GM18499 (cell line): ENCODE measurements at regions not wholly inside any gene's neighbourhood (a gene's known extent, or its start where the extent isn't known, plus 50 kb on each side); places are given as distances from the start of the nearest gene placed in this dataset.
"Not testable (repeated sequence)": the region's sequence is repeated elsewhere in the genome, so short reads cannot be mapped to it uniquely, and the experiment has no call there.

Experiments
- ATAC-seq: cut with Tn5 transposase; IDR thresholded peaks from one replicate; pipeline ENCODE4 v1.9.1; 2021; ENCODE audit warnings: moderate number of reproducible peaks; ENCODE audit not compliant: insufficient read depth, unreplicated experiment

DNA sequence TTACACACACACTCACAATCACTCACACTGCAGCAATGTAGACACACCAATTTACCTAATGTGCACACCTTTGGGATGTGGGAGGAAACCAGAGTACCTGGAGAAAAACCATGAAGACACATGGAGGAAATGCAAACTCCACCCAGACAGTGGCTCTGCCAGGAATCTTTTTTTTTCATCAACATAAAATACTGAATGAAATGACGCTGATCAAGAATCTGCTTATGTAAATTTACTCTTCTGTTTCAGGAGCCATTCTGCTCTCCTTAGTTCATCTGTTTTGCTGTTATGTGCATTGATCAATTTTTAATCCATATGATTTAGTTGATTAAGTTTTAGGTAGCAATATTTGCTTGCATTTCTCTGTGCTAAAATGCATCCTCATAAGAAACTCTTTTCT, 414.2 kb upstream of the CCDC54 start:
- no peak for ATAC-seq

- ATAC-seq, result no peak
Measured at GRCh38 chr3:106963442-106963841, 413.8 kb upstream of the CCDC54 start.

DNA sequence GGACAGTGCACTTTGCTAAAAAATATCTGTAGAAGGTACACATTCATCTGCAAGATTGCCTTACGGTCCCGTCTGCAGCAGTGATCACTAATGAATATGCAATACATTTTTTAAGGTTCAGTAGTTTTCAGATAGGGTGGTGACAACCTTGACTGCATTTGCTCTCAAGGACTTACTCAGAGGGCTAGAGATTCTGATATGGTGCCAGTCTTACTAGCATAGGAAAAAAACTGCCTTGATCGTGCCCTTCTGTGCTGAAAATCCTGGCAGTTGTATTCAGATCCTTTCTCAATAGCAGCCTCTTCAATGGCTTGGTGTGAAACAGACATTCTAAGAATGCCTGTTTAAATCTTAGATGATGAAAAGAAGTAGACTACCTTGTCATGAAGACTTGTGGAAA, 411.9 kb upstream of the CCDC54 start:
- no peak for ATAC-seq

DNA sequence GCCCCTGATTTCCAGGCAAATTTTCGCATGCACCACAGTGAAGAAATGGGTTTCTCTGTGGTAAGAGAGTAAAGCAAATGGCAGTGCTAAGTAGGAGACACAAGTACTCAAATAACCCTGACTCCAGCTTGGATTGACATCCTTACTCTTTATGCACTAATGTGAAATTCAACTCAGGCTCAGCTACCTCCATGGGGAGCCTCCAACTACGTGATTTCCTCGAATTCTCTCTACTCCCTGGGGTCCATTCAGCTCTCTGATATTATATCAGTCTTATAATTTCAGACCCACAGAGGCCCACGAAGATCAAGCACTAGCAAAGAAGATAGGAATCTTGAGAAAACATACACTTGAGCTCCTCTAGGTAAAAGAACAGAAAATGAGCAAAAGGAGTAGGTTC, 407.6 kb upstream of the CCDC54 start:
- ATAC-seq, result no peak

DNA sequence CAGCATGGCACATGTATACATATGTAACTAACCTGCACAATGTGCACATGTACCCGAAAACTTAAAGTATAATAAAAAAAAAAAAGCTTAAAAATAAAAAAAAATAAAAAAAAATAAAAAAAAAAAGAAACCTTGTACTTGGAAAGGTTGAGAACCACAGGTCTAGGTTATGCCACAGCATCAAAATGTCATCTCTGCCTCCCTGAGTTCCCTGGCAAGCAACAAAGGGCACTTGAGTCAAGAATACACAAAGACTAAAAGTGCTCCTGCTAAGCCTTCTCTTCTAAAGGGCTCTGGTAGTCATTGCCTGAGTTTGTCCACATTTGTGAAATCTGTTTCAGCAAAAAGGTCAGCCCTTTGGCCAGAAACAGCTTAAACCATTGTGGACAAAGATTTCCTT, 395.8 kb upstream of the CCDC54 start:
- ATAC-seq, result no peak

DNA sequence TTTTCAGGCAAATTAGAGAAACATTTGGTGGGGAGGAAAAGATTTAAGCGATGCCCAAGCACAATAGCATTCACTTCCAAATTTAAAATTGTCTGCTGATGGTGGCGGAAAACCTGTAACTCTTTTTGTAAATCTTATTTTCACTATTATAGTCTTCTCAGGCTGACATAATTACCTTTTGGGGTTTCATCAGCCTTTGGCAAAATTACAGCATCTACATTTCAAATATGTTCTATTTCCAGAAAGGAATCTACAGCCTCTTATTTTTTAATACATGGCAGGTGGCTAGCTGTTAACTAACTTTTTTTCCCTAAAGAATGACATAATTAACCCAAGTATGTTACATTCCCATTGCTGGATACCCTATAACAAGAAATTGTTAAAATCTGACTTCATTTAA, 391.5 kb upstream of the CCDC54 start:
- no peak for ATAC-seq

DNA sequence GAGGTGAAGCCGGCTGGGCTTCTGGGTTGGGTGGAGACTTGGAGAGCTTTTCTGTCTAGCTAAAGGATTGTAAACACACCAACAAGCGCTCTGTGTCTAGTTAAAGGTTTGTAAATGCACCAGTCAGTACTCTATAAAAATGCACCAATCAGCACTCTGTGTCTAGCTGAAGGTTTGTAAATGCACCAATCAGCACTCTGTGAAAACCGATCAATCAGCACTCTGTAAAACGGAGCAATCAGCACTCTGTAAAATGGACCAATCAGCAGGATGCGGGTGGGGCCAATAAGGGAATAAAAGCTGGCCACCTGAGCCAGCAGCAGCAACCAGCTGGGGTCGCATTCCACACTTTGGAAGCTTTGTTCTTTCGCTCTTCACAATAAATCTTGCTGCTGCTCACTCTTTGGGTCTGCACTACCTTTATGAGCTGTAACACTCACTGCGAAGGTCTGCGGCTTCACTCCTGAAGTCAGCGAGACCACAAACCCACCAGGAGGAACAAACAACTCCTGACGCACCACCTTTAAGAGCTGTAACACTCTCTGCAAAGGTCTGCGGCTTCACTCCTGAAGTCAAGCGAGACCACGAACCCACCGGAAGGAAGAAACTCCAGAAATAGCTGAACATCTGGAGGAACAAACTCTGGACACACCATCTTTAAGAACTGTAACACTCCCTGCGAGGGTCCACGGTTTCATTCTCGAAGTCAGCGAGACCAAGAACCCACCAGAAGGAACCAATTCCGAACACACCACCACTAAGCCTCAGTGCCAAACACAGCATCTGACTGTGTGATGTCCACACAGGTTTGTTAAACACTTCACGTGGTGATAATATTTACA, 378.2 kb upstream of the CCDC54 start:
- not testable (repeated sequence) for ATAC-seq

GRCh38 chr3:107001635-107002034, 375.6 kb upstream of the CCDC54 start:
- no peak for ATAC-seq

DNA sequence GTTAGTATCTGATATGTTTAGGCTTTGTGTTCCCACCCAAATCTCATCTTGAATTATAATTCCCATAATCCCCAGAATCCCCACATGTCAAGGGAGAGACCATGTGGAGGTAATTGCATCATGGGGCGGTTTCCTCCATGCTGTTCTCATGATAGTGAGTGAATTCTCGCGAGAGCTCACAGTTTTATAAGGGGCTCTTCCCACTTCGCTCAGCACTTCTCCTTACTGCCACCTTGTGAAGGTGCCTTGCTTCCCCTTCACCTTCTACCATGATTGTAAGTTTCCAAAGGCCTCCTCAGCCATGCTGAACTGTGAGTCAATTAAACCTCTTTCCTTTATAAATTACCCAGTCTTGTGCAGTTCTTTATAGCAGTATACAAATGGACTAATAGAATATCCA, 371.9 kb upstream of the CCDC54 start:
- not testable (repeated sequence) for ATAC-seq

- ATAC-seq, result no peak
Measured at GRCh38 chr3:107008213-107008612, 369.0 kb upstream of the CCDC54 start.

DNA sequence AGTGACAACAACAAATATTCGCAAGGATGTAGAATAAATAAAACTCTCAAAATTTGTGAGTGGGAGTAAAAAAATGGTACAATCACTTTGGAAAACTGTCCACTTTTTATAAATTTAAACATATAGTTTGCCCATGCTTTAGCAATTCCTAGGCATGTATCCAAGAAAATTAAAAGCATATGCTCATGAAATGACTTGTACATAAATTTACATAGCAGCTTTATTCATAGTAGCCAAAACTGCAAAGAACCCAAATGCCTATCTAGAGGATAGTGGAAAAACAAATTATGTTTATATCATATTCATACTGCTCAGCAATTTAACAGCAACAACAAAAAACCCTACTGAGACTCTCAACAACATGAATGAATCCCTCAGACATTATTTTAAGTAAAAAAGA, 363.6 kb upstream of the CCDC54 start:
- ATAC-seq, result no peak

GRCh38 chr3:107024551-107025026, 352.6 kb upstream of the CCDC54 start:
- no peak for ATAC-seq

- ATAC-seq, result no peak
Measured at GRCh38 chr3:107025961-107026360, 351.3 kb upstream of the CCDC54 start.

GRCh38 chr3:107028086-107028485, 349.2 kb upstream of the CCDC54 start:
- no peak for ATAC-seq

GRCh38 chr3:107028626-107029025, 348.6 kb upstream of the CCDC54 start:
- ATAC-seq, result no peak

- no peak for ATAC-seq
Measured at GRCh38 chr3:107032111-107032510, 345.1 kb upstream of the CCDC54 start.

DNA sequence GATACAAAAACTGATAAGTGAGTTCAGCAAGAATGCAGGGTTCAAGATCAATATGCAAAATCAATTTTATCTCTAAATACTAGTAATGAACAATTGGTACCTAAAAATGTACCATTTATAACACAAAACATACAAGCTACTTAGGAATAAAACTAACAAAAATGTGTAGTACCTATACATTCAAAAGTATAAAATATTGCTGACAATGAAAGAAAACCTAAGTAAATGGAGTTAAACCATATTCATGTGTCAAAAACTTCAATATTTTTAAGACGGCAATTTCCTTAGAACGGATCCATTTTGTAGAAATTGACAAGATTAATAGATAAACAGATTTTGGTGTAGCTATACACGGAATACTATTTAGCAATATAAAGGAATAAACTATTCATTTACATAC, 343.1 kb upstream of the CCDC54 start:
- no peak for ATAC-seq

DNA sequence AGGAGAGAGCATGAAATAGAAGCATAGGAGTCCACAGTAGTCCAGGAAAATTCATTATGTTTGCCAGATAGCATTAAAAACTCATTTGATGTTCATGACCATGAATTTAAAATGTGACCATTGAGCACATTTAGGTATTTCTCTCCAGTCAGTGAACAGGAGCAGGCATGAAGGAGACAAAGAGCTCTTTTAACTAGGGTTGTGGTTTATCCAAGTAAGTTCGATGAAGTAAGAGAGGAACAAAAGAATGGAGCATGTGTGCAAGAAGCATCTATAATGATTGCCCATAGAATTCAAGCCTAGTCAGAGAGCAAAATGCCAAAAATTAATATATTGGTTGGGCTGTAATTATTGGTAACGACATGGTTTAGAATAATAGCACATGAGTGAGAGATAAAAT, 342.1 kb upstream of the CCDC54 start:
- ATAC-seq, result no peak

DNA sequence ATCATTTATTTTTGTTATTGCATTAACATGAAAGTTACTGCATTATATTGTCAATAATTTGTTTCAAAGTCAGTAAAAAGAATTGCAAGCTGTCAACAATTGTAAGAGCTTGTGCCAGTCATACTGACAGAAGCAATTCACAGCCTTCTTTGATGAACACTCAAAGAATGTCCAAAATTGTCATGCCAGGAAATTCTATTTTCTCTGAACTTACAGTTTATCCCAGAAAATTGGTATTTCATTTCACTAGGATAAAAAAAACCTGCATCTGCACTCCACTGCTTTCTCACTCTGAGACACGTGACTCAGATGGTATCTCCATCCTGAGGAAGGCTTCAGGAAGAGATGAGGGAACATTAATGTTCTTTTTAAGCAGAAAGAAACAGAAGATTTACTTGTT, 332.6 kb upstream of the CCDC54 start:
- no peak for ATAC-seq

- no peak for ATAC-seq
Measured at GRCh38 chr3:107045791-107046190, 331.4 kb upstream of the CCDC54 start.

DNA sequence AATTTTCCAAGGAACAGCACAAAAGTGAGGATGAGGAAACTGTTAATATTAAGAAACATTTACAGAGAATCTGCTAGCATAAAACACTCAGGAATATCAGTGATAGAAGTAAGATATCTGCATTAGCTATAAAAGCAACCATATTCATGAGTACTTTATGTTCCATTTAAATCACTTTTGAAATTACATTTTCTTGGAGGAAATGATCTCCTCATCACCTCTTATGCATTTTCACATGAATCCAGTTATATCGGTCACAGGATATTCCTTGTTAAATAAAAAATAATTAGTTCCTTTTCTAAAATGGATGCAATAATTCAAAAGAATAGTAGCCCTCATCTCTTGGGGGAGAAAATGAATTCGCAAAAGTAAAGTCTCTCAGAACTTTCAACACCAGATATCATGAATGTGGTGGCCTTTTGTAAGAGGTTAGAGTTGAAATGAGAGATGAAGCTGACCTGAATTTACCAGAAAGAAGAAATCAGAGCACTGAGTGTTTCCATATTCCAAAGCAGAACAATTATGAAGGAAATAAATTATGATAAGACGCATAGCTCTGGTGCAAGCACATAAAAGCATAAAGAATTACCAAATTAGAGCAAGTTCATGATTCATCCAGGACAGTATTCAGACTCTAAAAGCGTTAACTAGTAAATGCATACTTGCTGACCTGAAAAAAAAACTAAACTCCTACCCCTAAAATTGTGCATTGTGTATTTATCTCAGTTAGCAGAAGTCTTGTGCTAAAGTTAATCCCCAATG, 321.9 kb upstream of the CCDC54 start:
- no peak for ATAC-seq

DNA sequence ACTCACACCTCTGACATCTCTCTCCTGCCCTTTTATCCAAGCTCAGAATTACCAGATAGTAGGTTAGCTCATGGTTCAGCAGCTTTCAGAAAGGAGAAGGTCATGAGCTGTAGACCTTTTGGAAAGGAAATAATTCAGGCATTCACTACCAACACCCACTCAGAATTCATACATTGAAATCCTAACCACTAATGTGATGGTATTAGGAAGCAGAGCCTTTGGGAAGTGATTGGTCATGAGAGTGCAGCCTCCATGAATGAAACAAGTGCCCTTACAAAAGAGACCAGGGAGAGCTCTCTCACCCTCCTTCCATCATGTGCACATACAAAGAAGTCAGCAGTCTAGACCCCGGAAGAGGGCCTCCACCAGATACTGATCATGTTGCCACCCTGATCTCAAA, 315.8 kb upstream of the CCDC54 start:
- no peak for ATAC-seq
